Urinary bladder (tissue), 3 donors: ENCODE measurements at regions not wholly inside any gene's neighbourhood (a gene's known extent, or its start where the extent isn't known, plus 50 kb on each side); places are given as distances from the start of the nearest gene placed in this dataset.

Source experiments
- DNase-seq: peaks from one replicate; pipeline ENCODE4 v3.0.0-alpha.2; 2015; ENCODE audit errors: extremely low spot score
- H3K27ac ChIP-seq: one replicate; pipeline ENCODE4 v1.5.1; 2013; ENCODE audit warnings: low read depth, mild to moderate bottlenecking, moderate library complexity
- H3K36me3 ChIP-seq: one replicate; pipeline ENCODE4 v1.6.1; 2013; ENCODE audit warnings: mild to moderate bottlenecking, moderate library complexity; ENCODE audit not compliant: insufficient read depth
- H3K4me1 ChIP-seq: one replicate; pipeline ENCODE4 v1.6.1; 2013; ENCODE audit warnings: mild to moderate bottlenecking, moderate library complexity; ENCODE audit not compliant: insufficient read depth
- H3K4me3 ChIP-seq: one replicate; pipeline ENCODE4 v1.5.1; 2013; ENCODE audit warnings: low read depth, low read length
- WGBS: extraction: QIAGEN DNeasy Blood & Tissue Kit; methylation state at CpG from one replicate; pipeline ENCODE4 v1.1.7; 2013; 5-methylcytosine and 5-hydroxymethylcytosine counted together
- donor health status: healthy with polysubstance abuse.
- donor health status: healthy.

GRCh38 chr11:128066399-128066798, 521.0 kb downstream of the ETS1 start:
- Histone ChIP-seq H3K36me3 (no peaks in the 10 kb centered on the region), H3K27ac (no peak overlapping the region), H3K4me1 (no peaks in the 10 kb centered on the region), H3K4me3 (no peak overlapping the region)
- DNase-seq, result no peak
- 42% methylated on average over 1 of the region's 1 CpG for WGBS

GRCh38 chr11:128061281-128061871, 526.0 kb downstream of the ETS1 start:
- 50% methylated on average over 5 of the region's 5 CpGs for WGBS
- no peak overlapping the region for H3K27ac ChIP-seq
- H3K4me1 ChIP-seq, result no peaks in the 10 kb centered on the region
- H3K4me3 ChIP-seq, result no peak overlapping the region
- H3K36me3 ChIP-seq, result no peaks in the 10 kb centered on the region
- DNase-seq, result peak; percentile 43

GRCh38 chr11:128058580-128059208, 528.7 kb downstream of the ETS1 start:
- no peaks in the 10 kb centered on the region for H3K36me3 ChIP-seq
- no peaks in the 10 kb centered on the region for H3K4me1 ChIP-seq
- DNase-seq, result no peak
- H3K4me3 ChIP-seq, result no peak overlapping the region
- H3K27ac ChIP-seq, result no peak overlapping the region
- WGBS, result 95% methylated on average over 5 of the region's 5 CpGs

- DNase-seq, result no peak
- Histone ChIP-seq H3K36me3 (no peaks in the 10 kb centered on the region), H3K4me1 (no peaks in the 10 kb centered on the region), H3K27ac (no peak overlapping the region), H3K4me3 (no peak overlapping the region)
- 62% methylated on average over 6 of the region's 6 CpGs for WGBS
Observed at GRCh38 chr11:128057786-128058395, 529.5 kb downstream of the ETS1 start.

GRCh38 chr11:128055576-128056217, 531.7 kb downstream of the ETS1 start:
- Histone ChIP-seq H3K27ac (no peak overlapping the region), H3K36me3 (no peaks in the 10 kb centered on the region), H3K4me1 (no peaks in the 10 kb centered on the region), H3K4me3 (no peak overlapping the region)
- DNase-seq, result no peak
- 82% methylated on average over 3 of the region's 3 CpGs for WGBS

- Histone ChIP-seq H3K27ac (no peak overlapping the region), H3K4me3 (no peak overlapping the region), H3K4me1 (no peaks in the 10 kb centered on the region), H3K36me3 (no peaks in the 10 kb centered on the region)
- WGBS, result 69% methylated on average over 2 of the region's 2 CpGs
- no peak for DNase-seq
Observed at GRCh38 chr11:128053981-128054931, 533.1 kb downstream of the ETS1 start.

- 37% methylated on average over 2 of the region's 2 CpGs for WGBS
- no peaks in the 10 kb centered on the region for H3K4me1 ChIP-seq
- DNase-seq, result no peak
- no peak overlapping the region for H3K27ac ChIP-seq
- no peak overlapping the region for H3K4me3 ChIP-seq
- no peaks in the 10 kb centered on the region for H3K36me3 ChIP-seq
Observed at GRCh38 chr11:128052912-128053641, 534.3 kb downstream of the ETS1 start.

GRCh38 chr11:128048121-128048520, 539.2 kb downstream of the ETS1 start:
- H3K36me3 ChIP-seq, result no peaks in the 10 kb centered on the region
- DNase-seq, result no peak
- 96% methylated on average over 4 of the region's 4 CpGs for WGBS
- no peak overlapping the region for H3K27ac ChIP-seq
- no peak overlapping the region for H3K4me3 ChIP-seq
- no peaks in the 10 kb centered on the region for H3K4me1 ChIP-seq

- WGBS, result 68% methylated on average over 4 of the region's 4 CpGs
- Histone ChIP-seq H3K4me1 (no peaks in the 10 kb centered on the region), H3K27ac (no peak overlapping the region), H3K4me3 (no peak overlapping the region), H3K36me3 (no peaks in the 10 kb centered on the region)
- no peak for DNase-seq
Observed at GRCh38 chr11:128047026-128047425, 540.3 kb downstream of the ETS1 start.

- no peaks in the 10 kb centered on the region for H3K36me3 ChIP-seq
- no peaks in the 10 kb centered on the region for H3K4me1 ChIP-seq
- WGBS, result 56% methylated on average over 3 of the region's 3 CpGs
- no peak for DNase-seq
- no peak overlapping the region for H3K27ac ChIP-seq
- no peak overlapping the region for H3K4me3 ChIP-seq
Observed at GRCh38 chr11:128046213-128046612, 541.1 kb downstream of the ETS1 start.

- 41% methylated on average over 4 of the region's 4 CpGs for WGBS
- no peak overlapping the region for H3K27ac ChIP-seq
- no peaks in the 10 kb centered on the region for H3K4me1 ChIP-seq
- no peak overlapping the region for H3K4me3 ChIP-seq
- no peak for DNase-seq
- no peaks in the 10 kb centered on the region for H3K36me3 ChIP-seq
Observed at GRCh38 chr11:128045094-128045725, 542.1 kb downstream of the ETS1 start.

GRCh38 chr11:128042290-128042751, 545.0 kb downstream of the ETS1 start:
- no peak for DNase-seq
- WGBS, result 46% methylated on average over 3 of the region's 3 CpGs
- H3K36me3 ChIP-seq, result no peaks in the 10 kb centered on the region
- no peak overlapping the region for H3K27ac ChIP-seq
- H3K4me1 ChIP-seq, result no peaks in the 10 kb centered on the region
- H3K4me3 ChIP-seq, result no peak overlapping the region
